Endothelial cell of umbilical vein (primary cell): ENCODE measurements at regions not wholly inside any gene's neighbourhood (a gene's known extent, or its start where the extent isn't known, plus 50 kb on each side); places are given as distances from the start of the nearest gene placed in this dataset.

Experiments
- EZH2 ChIP-seq: IDR thresholded peaks from 2 replicates; pipeline ENCODE4 v1.6.1; 2012; ENCODE audit warnings: borderline replicate concordance, low read depth, mild to moderate bottlenecking, moderate library complexity, low read length, inconsistent platforms; ENCODE audit not compliant: severe bottlenecking
- MYC ChIP-seq: IDR thresholded peaks from one replicate; pipeline ENCODE4 v1.6.1; 2011; ENCODE audit warnings: mild to moderate bottlenecking, low read depth, low read length
- POLR2A ChIP-seq: IDR thresholded peaks from 2 replicates; pipeline ENCODE4 v1.6.1; 2012; ENCODE audit warnings: low read depth, mild to moderate bottlenecking, control low read depth, low read length
- POLR2AphosphoS5 ChIP-seq: IDR thresholded peaks from 2 replicates; pipeline ENCODE4 v1.6.1; 2012; ENCODE audit warnings: low read depth, mild to moderate bottlenecking, control low read depth, low read length, moderate library complexity; ENCODE audit not compliant: insufficient read depth
- TF ChIP-seq, protein P1 (sequence below), 2 donors: IDR thresholded peaks; 1 replicate in 1 of 2; 2 replicates in 1 of 2; pipeline ENCODE4 v1.5.1; 2011; ENCODE audit warnings: low read length in 2 of 2, mild to moderate bottlenecking in 2 of 2, moderate library complexity in 2 of 2, control low read depth in 1 of 2, inconsistent platforms in 1 of 2, low read depth in 1 of 2; ENCODE audit not compliant: insufficient read depth in 1 of 2; ENCODE audit errors: extremely low read depth in 1 of 2

DNA sequence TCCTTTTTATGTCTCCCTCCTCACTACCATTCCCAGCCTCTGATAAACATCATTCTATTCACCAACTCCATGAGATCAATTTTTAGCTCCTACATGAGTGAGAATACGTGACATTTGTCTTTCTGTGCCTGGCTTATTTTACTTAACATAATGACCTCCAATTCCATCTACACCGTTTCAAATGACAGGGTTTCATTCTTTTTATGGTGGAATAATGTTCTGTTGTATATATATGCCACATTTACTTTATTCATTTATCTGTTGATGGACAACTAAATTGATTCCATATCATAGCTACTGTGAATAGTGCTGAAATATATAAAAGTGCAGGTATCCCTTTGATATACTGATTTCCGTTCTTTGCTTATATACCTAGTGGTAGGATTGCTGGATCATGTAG is 503.9 kb downstream of the SMARCA1 start:
- TF ChIP-seq, protein P1, sequence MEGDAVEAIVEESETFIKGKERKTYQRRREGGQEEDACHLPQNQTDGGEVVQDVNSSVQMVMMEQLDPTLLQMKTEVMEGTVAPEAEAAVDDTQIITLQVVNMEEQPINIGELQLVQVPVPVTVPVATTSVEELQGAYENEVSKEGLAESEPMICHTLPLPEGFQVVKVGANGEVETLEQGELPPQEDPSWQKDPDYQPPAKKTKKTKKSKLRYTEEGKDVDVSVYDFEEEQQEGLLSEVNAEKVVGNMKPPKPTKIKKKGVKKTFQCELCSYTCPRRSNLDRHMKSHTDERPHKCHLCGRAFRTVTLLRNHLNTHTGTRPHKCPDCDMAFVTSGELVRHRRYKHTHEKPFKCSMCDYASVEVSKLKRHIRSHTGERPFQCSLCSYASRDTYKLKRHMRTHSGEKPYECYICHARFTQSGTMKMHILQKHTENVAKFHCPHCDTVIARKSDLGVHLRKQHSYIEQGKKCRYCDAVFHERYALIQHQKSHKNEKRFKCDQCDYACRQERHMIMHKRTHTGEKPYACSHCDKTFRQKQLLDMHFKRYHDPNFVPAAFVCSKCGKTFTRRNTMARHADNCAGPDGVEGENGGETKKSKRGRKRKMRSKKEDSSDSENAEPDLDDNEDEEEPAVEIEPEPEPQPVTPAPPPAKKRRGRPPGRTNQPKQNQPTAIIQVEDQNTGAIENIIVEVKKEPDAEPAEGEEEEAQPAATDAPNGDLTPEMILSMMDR (IDR thresholded peaks at IDR 0.05; ENCODE audit: extremely low read depth in 1 of 2, insufficient read depth in 1 of 2, low read depth in 1 of 2, low read length in 2 of 2) = no peak
- TF ChIP-seq POLR2AphosphoS5 = no peak
- no peak for TF ChIP-seq MYC
- TF ChIP-seq POLR2A = no peak
- TF ChIP-seq EZH2 = no peak
